ENCODE measurements at regions not wholly inside any gene's neighbourhood (a gene's known extent, or its start where the extent isn't known, plus 50 kb on each side); places are given as distances from the start of the nearest gene placed in this dataset.

DNA sequence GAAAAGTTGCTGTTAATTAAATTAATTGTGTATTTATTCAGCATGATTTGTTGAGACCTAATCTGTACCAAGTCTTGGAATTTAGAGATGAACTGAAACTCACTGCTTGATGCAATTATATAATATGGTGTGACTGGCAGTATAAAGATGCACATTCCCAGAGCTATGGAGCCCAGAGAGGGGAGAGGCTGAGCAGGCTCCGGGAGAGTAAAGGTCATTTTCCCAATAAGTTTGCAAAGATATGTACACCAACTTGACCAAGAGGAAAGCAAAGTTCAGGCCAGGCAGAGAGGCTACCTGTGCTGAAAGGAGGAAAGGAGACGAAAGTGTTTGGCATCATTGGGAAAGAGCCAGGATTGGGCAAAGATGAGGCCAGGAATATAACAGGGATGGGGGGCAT, 271.7 kb upstream of the KLF4 start:
- FAIRE-seq = no peak
- TF ChIP-seq POLR2A (IDR thresholded peaks at IDR 0.05; ENCODE audit: low read depth, low read length) = no peak
- DNase-seq (ENCODE audit: insufficient read length, low spot score) = no peak

DNA sequence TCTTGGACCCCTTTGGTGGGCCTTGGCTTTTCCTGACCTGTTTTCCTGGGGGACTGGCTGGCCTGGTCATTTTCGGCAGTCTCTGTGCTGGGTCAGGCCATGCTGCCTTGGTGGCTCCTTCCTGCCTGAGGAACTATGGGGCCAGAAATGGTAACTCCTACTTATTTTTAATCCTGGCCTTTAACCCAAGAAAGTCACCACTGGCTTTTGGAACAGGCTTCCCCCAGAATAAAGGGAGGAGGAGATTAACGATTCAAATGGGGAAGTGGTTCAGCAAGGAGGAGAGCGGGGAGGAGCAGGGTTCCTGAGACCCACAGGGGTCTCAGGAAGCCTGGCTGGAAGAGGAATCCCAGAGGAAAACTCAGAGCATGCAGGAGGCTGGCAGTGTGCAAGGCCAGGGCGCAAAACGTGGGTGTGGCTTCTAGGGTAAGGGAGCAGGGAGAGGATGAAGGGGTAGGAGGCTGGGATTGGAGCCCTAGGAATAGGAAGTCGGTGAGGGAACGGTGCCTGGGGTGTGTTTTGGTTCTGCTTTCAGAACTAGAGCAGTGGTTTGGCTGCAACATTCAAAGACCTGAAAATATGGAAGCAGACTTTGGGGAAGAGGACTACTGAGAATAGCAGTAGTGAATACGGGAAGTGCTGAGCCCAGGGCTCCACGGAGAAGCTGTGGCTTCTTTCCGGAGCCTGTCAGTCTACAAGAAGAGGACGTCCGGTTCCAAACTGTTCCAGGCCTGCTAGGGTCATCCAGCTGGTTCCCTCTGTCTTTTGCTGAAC, 271.1 kb upstream of the KLF4 start:
- TF ChIP-seq POLR2A (IDR thresholded peaks at IDR 0.05; ENCODE audit: low read depth, low read length) = no peak
- DNase-seq (ENCODE audit: insufficient read length, low spot score) = no peak
- FAIRE-seq = no peak

DNA sequence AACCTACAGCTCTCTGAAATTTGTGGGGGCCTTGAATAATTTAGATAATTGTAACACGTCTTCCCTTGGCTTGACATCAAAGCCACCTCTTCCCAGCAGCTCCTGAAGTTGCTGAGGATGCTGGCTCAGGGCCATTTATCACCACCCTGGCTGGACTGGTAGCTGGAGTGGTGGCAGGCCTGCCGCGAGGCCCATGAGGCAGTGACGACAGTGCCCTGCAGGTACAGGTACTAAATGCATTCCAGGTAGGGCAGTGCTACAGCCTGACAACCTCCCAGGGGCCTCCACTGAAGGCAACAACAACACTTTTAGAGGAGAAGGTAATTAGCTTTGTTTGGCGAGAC, 270.2 kb upstream of the KLF4 start:
- no peak for FAIRE-seq
- no peak for TF ChIP-seq POLR2A (IDR thresholded peaks at IDR 0.05; ENCODE audit: low read depth, low read length)
- no peak for DNase-seq (ENCODE audit: insufficient read length, low spot score)

DNA sequence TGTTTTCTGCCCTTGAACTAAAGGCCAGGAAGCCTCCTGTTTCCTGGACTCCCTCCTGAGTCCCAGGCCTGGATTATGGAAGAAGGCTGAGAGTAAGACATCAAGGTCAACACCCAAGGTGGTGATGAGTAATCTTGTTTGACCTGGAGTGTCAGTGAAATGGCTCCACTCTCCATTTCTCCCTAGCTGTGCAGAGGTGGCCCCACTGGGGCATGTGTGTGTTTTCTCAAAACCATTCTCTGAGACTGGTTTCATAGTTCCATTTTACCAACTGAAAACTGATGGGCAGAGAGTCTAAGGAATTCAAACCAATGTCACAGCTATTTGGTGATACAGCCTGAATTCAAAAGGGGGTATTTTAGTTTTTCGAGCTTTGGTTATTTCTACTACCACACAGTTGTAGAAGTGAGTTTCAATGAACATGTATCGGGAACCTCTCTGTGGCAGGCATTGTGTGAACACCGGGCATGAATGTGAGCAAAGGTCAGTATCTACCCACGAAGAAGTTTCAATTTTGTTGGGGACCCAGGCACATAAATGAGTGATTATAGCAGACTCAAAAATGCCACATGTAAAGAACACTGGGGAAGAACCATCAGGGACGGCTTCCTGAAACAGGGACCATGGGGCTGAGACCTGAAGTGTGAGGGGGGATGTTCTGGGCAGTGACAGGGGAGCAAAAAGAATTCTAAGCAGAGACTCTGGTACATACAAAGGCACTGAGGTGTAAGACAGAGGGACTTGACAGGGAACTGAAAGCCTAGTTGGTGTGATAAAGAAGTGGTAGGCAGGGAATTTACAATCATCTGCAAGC, 269.6 kb upstream of the KLF4 start:
- no peak for TF ChIP-seq POLR2A (IDR thresholded peaks at IDR 0.05; ENCODE audit: low read depth, low read length)
- no peak for DNase-seq (ENCODE audit: insufficient read length, low spot score)
- FAIRE-seq = no peak

DNA sequence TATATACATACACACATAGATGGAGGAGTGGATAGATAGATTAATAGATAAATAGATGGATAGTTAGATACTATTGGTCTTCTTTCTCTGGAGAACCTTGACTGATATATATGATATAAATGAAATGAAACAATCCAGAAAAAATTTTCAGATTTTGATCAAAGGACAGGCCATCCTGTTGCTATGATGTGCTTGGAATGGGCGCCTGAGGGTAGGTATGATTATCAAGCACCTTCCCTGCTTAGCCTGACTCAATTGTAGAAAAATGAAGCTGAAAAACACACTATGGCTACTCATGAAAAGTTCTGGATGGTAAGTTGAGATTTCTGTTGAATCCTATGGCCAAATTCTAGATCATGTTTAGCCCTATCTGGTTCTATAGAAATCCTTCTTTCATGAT, 266.5 kb upstream of the KLF4 start:
- DNase-seq (ENCODE audit: insufficient read length, low spot score) (no peak), FAIRE-seq (no peak)
- TF ChIP-seq POLR2A (IDR thresholded peaks at IDR 0.05; ENCODE audit: low read depth, low read length) = no peak

DNA sequence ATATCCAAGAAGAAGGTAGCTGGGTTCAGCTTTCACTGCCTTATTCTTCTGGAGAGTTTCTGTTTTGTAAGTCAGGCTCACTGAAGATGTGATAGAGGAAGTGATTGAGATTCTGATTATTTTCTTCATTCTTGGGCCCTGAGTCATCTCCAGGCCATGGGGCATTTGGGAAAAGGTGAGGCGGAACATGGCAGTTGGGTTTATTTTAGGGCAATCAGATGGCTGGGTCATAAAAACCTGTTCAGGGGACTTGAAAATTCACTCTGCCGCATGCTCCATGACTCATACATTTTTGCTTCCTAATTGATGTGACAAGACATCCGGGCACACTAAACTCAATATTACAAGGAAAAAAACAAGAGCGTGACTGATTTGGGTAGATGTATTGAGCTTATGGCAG, 265.7 kb upstream of the KLF4 start:
- FAIRE-seq (peak; percentile 98), DNase-seq (ENCODE audit: insufficient read length, low spot score) (peak; percentile 78)
- TF ChIP-seq POLR2A (IDR thresholded peaks at IDR 0.05; ENCODE audit: low read depth, low read length) = no peak

DNA sequence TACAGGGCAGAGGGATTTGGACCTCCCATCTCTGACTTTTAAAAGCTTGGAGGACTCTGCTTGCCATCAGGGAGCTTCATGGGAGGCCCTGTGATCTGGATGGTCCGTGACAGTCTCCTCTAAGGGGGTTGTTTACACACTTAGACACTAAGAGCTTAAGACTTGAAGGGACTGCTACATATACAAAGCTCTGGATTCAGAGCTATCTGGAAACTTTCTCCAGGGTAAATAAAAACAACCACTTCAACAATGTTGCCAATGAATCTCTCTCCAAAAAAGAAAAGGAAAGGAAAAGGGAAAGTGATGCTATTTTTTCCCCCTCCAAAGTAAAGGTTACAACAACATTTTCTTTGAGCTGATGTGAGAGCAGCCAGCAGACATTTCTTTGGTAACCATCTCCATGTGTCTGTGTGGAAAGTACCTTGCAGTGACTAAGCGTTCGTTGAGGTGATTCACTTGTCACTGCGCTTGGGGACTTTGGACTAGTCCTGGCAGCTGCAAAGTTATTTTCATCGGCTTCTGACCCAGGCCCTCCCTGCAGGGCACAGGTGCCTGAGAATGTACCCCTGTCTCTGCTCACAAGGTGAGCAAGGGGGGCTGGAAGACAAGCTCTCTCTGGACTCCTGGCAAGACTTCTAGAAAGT, 262.1 kb upstream of the KLF4 start:
- DNase-seq (ENCODE audit: insufficient read length, low spot score) = no peak
- TF ChIP-seq POLR2A (IDR thresholded peaks at IDR 0.05; ENCODE audit: low read depth, low read length) = no peak
- peak; percentile 88 for FAIRE-seq

DNA sequence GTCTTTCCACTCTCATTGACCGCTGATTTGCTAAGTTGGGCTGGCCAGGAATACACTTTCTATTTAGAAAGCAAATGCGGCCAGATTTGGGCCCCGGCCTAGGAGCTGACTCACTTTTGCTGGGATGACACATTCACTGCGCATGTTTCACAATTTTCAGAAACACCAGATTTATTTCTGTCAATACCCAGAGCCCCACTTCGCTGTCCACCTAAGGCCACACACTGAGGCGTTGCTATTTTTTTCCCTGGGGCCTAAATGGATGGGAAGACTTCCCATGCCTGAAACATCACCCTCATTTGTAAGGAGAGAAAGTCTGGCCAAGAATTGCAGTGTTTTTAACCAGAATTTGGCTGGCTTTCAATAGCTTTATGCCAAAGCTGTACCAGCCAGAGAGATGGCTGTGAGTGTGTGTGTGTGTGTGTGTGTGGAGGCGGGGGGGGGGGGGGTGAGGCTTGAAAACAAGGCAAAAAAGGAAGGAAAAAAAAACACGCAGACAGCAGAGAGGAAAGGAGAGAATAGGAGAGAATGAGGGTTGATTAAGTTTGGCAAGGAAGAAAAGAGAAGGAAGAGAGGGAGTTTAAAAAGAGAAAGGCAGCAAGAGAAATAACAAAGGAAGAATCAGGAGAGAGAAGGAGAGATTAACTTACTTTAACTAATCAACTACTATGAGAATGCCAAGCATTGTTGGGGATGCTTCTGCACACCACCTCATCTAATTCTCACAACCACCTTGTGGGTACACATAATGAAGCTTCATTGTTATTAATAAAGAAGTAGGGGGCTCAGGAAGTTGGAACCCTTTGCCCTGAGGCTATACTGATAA, 261.4 kb upstream of the KLF4 start:
- FAIRE-seq (peak; percentile 87), DNase-seq (ENCODE audit: insufficient read length, low spot score) (peak; percentile 80)
- no peak for TF ChIP-seq POLR2A (IDR thresholded peaks at IDR 0.05; ENCODE audit: low read depth, low read length)

DNA sequence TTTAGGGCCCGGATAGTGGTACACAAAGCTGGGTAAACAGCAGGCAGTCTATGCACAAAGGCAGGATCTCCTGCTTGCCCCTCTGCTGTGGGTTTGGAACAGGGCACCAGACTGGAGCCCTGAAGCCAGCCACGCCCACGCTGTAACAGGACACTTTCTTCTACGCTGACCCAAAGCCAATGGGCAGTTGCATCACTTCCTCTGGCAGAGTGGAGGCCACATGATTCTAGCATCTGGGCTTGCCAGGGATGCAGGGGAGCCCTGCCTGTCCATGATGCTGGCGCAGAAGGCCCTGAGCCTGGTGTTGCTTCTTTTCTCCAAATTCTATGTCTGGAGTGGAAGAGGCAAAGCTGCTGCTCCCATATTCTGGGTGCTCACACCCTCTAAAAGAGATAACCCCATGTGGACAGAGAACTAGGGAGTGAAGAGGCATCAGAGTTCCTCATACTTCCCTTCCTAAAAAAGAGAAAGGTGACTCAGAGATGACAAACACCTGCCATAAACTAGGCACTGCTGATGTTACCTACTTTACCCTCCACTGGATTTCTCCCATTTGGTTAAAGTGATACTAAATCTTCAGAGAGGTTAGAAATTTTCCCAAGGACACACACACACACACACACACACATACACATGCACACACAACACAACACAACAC, 260.3 kb upstream of the KLF4 start:
- FAIRE-seq (peak; percentile 96), DNase-seq (ENCODE audit: insufficient read length, low spot score) (peak; percentile 92)
- no peak for TF ChIP-seq POLR2A (IDR thresholded peaks at IDR 0.05; ENCODE audit: low read depth, low read length)

DNA sequence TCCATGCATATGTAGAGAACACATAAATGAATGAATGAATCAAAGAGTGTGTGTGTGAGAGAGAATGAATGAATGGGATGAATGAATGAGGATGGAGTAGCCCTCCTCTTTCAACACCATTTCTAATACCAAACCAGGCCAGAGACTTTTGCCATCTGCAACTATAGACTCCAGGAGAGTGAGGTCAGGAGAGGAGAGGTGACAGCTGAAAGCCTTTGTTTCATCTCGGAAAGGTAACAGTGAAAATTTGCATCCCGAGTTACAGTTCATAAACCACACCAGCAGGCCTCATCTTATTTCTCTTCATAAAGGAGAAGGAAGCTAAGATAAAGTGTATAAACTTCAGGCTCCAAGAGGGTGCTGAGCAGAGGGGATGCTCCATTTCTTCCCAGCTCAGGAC, 255.3 kb upstream of the KLF4 start:
- FAIRE-seq = no peak
- DNase-seq (ENCODE audit: insufficient read length, low spot score) = no peak

DNA sequence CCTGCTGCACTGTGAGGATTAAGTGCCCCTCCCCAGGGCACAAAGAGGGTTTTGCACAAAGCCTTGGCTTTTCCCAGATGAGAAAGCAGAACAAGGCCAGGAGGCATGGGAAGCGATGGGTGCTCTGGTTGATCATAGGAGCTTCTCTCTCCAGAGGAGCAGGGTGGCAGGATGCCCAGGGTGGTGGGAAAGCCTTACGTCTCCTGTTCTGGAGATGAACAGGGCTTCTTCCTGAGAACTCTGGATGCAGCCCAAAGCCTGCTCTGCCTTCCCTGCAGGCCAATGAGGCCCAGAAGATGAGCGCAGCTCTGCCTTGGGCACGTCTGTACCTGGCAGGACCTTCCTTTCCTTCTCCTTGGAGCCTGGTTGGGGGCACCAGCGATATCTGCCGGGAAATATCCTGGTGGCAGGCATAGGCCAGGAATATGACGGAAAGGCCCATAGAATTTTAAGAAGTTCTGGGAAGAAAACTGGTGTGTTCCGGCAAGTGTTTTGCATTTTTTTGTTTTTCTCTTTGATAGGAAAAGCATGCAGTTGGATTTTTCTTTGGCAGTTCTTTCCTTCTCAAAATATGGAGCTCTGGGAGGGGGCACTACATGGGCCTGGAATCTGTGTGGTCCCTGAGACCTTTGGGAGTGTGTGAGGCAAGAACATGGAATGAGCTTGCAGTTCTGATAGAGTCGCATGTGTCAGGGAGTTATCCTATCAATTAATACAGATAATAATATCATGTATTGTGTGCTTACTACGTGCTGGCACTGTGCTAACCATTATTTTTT, 253.2 kb upstream of the KLF4 start:
- TF ChIP-seq POLR2A (IDR thresholded peaks at IDR 0.05; ENCODE audit: low read depth, low read length) = no peak
- FAIRE-seq = no peak
- no peak for DNase-seq (ENCODE audit: insufficient read length, low spot score)

More for the DNA sequence above, 255.3 kb upstream of the KLF4 start:
- TF ChIP-seq POLR2A (IDR thresholded peaks at IDR 0.05; ENCODE audit: low read depth, low read length) = no peak

DNA sequence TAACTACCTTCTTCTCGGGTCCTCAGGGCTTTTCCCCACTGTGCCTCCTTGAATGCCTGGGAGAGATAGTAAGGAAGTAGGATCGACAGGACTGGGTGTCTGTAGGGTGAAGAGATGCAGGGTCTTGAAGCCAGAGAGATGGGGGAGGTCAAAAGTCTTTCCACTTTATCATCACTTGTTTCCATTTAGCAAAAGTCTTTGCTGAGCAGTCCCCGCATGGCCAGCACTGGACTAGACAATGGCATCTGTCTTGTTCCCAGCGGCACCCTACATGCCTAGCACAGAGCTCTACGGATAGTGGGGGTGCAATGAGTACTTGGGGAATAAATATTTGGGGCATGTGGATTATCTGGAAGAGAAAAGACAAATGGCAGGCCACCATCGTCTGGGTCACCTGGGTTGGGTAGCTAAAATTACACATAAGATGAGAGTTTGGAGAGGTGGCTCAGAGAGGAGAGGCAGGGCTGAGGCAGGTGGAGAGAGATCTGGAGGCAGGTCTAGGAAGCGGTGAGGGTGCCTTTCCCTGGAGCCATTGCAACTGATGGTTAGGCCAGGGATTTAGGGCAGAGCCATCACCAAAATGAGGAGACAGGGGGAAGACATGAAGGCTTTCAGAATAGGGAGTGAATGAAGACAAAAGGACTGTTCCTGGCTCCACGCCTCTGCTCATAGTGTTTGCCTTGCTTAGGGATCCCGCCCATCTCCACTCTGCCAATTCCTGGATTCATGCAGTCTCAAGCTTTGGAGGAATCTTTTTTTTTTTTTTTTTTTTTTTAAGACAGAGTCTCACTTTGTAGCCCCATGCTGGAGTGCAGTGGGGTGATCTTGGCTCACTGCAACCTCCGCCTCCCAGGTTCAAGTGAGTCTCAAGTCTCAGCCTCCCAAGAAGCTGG, 250.8 kb upstream of the KLF4 start:
- no peak for DNase-seq (ENCODE audit: insufficient read length, low spot score)
- no peak for TF ChIP-seq POLR2A (IDR thresholded peaks at IDR 0.05; ENCODE audit: low read depth, low read length)
- no peak for FAIRE-seq

Data from H54 (cell line).